PC-9 (cell line): ENCODE measurements at regions not wholly inside any gene's neighbourhood (a gene's known extent, or its start where the extent isn't known, plus 50 kb on each side); places are given as distances from the start of the nearest gene placed in this dataset.

ENCODE experiments used
- BruUV-seq: library from RNA; stranded (reverse); fragments of 400-500 nt; replicated peaks from 2 replicates; lab custom pipeline; 2021; lab: Mats Ljungman, UMichigan
- CTCF ChIA-PET: fragments of 300-600 bp; sonication (Branson Sonifier 250); formaldehyde crosslinking; loops from one replicate; lab custom pipeline; 2022; ENCODE audit warnings: antibody characterized with exemption; lab: Charles Lee
- POLR2A ChIA-PET: fragments of 300-600 bp; sonication (Branson Sonifier 250); formaldehyde crosslinking; loops from one replicate; lab custom pipeline; 2022; ENCODE audit warnings: antibody characterized with exemption; ENCODE audit not compliant: unreplicated experiment; lab: Charles Lee
- DNase-seq, 2 experiments: peaks; one replicate each; pipeline versions ENCODE4 v3.0.0 to v3.0.0-alpha.2; 2015 to 2022; ENCODE audit warnings: mixed read lengths in 1 of 2
- H2AFZ ChIP-seq: fragments of 200-600 bp; sonication (generic); 2 replicates; pipeline ENCODE4 v1.8.1; 2017; ENCODE audit warnings: antibody characterized with exemption
- H3F3A ChIP-seq: fragments of 200-600 bp; sonication (generic); 2 replicates; pipeline ENCODE4 v1.8.1; 2017; ENCODE audit warnings: antibody characterized with exemption, mild to moderate bottlenecking, low read depth; ENCODE audit not compliant: insufficient read depth
- H3K27ac ChIP-seq: fragments of 200-600 bp; sonication (generic); 2 replicates; pipeline ENCODE4 v1.6.1; 2016; ENCODE audit warnings: mixed run types
- H3K27me3 ChIP-seq: fragments of 200-600 bp; sonication (generic); 2 replicates; pipeline ENCODE4 v1.6.1; 2016; ENCODE audit warnings: low read depth, mixed run types; ENCODE audit not compliant: insufficient read depth
- H3K36me3 ChIP-seq: fragments of 200-600 bp; sonication (generic); 2 replicates; pipeline ENCODE4 v1.6.1; 2016; ENCODE audit warnings: low read depth, mixed run types
- H3K4me1 ChIP-seq: fragments of 200-600 bp; sonication (generic); replicated peaks from 2 replicates; pipeline ENCODE4 v1.6.1; 2016; ENCODE audit warnings: mixed run types; ENCODE audit not compliant: insufficient read depth
- H3K4me2 ChIP-seq: fragments of 200-600 bp; sonication (generic); 2 replicates; pipeline ENCODE4 v1.6.1; 2017; ENCODE audit warnings: mixed run types
- H3K4me3 ChIP-seq: fragments of 200-600 bp; sonication (generic); 2 replicates; pipeline ENCODE4 v1.6.1; 2016; ENCODE audit warnings: mixed run types
- H3K79me2 ChIP-seq: fragments of 200-600 bp; sonication (generic); 2 replicates; pipeline ENCODE4 v1.6.1; 2017; ENCODE audit warnings: low read depth, mixed run types
- H3K9me2 ChIP-seq: fragments of 200-600 bp; sonication (generic); 2 replicates; pipeline ENCODE4 v1.8.1; 2017; ENCODE audit warnings: mild to moderate bottlenecking; ENCODE audit not compliant: insufficient read depth
- H3K9me3 ChIP-seq: fragments of 200-600 bp; sonication (generic); 2 replicates; pipeline ENCODE4 v1.8.1; 2016; ENCODE audit warnings: low read depth; ENCODE audit not compliant: insufficient read depth
- H4K20me1 ChIP-seq: fragments of 200-600 bp; sonication (generic); 2 replicates; pipeline ENCODE4 v1.8.1; 2017; ENCODE audit not compliant: insufficient read depth
- CTCF ChIP-seq: fragments of 200-600 bp; sonication (generic); conservative IDR thresholded peaks from 2 replicates; pipeline ENCODE4 v1.6.1; 2017; ENCODE audit warnings: mixed run types, antibody characterized with exemption, mild to moderate bottlenecking, moderate library complexity
- EZH2 ChIP-seq: fragments of 200-600 bp; sonication (generic); IDR thresholded peaks from 2 replicates; pipeline ENCODE4 v1.8.0; 2017; ENCODE audit warnings: antibody characterized with exemption, low read depth
- intact Hi-C: fragments of 100-400 bp; cut with micrococcal nuclease; formaldehyde crosslinking; loops from one replicate; pipeline ENCODE4 v1.10.0; 2022; ENCODE audit not compliant: unreplicated experiment

GRCh38 chr5:74184649-74185048 is 455.9 kb downstream of the ENC1 start:
- POLR2A ChIA-PET, result no interaction called here
- H3F3A ChIP-seq, result no peaks in the 10 kb centered on the region
- intact Hi-C loops, result no loop called here
- no peaks in the 10 kb centered on the region for H3K79me2 ChIP-seq
- BruUV-seq, result no TSS peak
- no peak overlapping the region for H3K4me2 ChIP-seq
- H3K27ac ChIP-seq, result no peak overlapping the region
- TF ChIP-seq EZH2 (no peak), CTCF (no peak)
- CTCF ChIA-PET, result no interaction called here
- H3K4me3 ChIP-seq, result no peak overlapping the region
- H4K20me1 ChIP-seq, result no peaks in the 10 kb centered on the region
- H2AFZ ChIP-seq, result no peak overlapping the region
- no peaks in the 10 kb centered on the region; the same call in 1 of the 2 replicates for H3K9me3 ChIP-seq
- H3K36me3 ChIP-seq, result no peaks in the 10 kb centered on the region
- H3K9me2 ChIP-seq, result no peaks in the 10 kb centered on the region
- H3K27me3 ChIP-seq, result no peaks in the 10 kb centered on the region
- H3K4me1 ChIP-seq, result no peaks in the 10 kb centered on the region
- no peak for DNase-seq

DNA sequence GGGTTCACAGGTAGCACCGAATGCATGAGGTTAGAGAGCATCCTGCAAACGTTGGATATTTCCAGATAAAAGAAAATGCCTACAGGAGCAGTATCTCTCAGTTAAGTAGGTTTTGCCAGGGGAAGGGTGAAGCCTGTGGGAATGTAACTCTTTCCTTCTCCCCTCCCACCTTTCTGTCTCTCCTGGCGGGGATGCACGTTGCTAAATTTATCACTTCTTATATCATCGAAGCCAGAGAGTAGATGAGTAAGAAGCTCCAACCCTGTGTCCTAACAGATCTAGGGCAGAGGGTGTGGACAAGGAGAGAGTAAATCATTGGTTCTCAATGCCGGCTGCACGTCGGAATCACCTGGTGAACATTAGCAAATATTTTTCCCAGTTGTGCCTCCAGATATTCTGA is 457.5 kb downstream of the ENC1 start:
- Histone ChIP-seq H3K79me2 (no peaks in the 10 kb centered on the region), H3K27me3 (no peaks in the 10 kb centered on the region), H3F3A (no peaks in the 10 kb centered on the region), H3K4me3 (no peak overlapping the region), H3K9me3 (no peaks in the 10 kb centered on the region; the same call in 1 of the 2 replicates), H4K20me1 (no peaks in the 10 kb centered on the region), H3K4me1 (no peaks in the 10 kb centered on the region), H3K9me2 (no peaks in the 10 kb centered on the region), H3K4me2 (no peak overlapping the region), H2AFZ (no peak overlapping the region), H3K36me3 (no peaks in the 10 kb centered on the region), H3K27ac (no peak overlapping the region)
- POLR2A ChIA-PET, result no interaction called here
- CTCF ChIA-PET, result no interaction called here
- no peak for DNase-seq
- no peak for TF ChIP-seq CTCF
- TF ChIP-seq EZH2, result no peak
- BruUV-seq, result no TSS peak
- intact Hi-C loops, result no loop called here

GRCh38 chr5:74182603-74183002 is 457.9 kb downstream of the ENC1 start:
- no peaks in the 10 kb centered on the region for H3K4me1 ChIP-seq
- no TSS peak for BruUV-seq
- TF ChIP-seq EZH2 (no peak), CTCF (no peak)

More at GRCh38 chr5:74182603-74183002, 457.9 kb downstream of the ENC1 start:
- H3K36me3 ChIP-seq, result no peaks in the 10 kb centered on the region
- no peaks in the 10 kb centered on the region for H3F3A ChIP-seq
- no peak overlapping the region for H3K4me3 ChIP-seq
- no peaks in the 10 kb centered on the region for H3K9me3 ChIP-seq
- H4K20me1 ChIP-seq, result no peaks in the 10 kb centered on the region
- intact Hi-C loops, result no loop called here
- H2AFZ ChIP-seq, result no peak overlapping the region
- H3K9me2 ChIP-seq, result no peaks in the 10 kb centered on the region
- no peak overlapping the region for H3K4me2 ChIP-seq
- ChIA-PET CTCF (no interaction called here), POLR2A (interaction anchor here (0.6 kb wide), 1 partner anchor 134 kb away, joined by 3 read pairs; no protein-coding TSS in a partner anchor)
- no peaks in the 10 kb centered on the region for H3K79me2 ChIP-seq
- no peak overlapping the region for H3K27ac ChIP-seq
- DNase-seq, result no peak
- no peaks in the 10 kb centered on the region for H3K27me3 ChIP-seq
